Limb (tissue), 2 donors: ENCODE measurements at regions not wholly inside any gene's neighbourhood (a gene's known extent, or its start where the extent isn't known, plus 50 kb on each side); places are given as distances from the start of the nearest gene placed in this dataset.
"Not testable (repeated sequence)": the region's sequence is repeated elsewhere in the genome, so short reads cannot be mapped to it uniquely, and the experiment has no call there.

ENCODE experiments used
- DNase-seq, 2 donors: peaks; one replicate each; pipeline ENCODE4 v3.0.0-alpha.2; 2016; ENCODE audit errors: extremely low spot score in 2 of 2

DNA sequence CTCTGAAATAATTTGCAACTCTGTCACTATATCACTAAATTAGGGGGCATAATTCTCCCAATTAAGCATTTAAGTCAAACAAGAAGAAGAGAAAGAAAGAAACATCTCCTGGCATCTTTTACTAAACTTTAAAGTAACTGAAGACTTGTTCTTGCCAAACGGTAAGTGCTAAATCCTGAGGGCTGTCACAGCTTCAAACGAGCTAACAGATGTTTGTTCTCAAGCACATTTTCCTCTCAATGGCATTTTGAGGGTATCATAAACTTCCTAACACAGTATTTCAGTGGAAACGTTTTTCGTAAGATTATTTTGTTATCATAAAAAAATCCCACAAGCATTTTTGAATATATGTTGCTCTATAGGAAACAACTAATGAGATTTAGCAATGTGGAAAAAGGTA, 169.5 kb upstream of the TAS2R1 start:
- no peak for DNase-seq

GRCh38 chr5:9790276-9790675, 160.1 kb upstream of the TAS2R1 start:
- no peak for DNase-seq

- no peak for DNase-seq
Measured at GRCh38 chr5:9789777-9790176, 159.6 kb upstream of the TAS2R1 start.

- DNase-seq, result no peak
Measured at GRCh38 chr5:9787861-9788600, 157.9 kb upstream of the TAS2R1 start.

- no peak for DNase-seq
Measured at GRCh38 chr5:9786380-9787360, 156.5 kb upstream of the TAS2R1 start.

DNA sequence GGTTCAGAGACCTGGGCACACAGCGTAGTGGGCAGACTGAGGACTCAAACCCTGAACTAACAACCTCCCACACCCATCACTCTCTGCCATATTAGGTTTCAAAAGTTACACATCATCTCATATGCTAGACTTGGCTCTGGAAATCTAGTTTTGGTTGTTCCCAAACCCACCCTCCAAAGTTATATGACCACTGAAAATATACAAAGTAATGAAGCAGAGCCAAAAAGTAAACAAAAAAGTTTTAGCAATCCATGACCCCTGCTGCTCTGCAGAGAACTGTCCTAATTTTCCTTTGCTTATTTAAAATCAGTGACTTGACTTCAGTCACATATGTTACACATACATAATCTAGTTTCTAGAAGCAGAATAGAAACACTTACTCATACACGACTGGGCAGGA, 155.6 kb upstream of the TAS2R1 start:
- no peak for DNase-seq

GRCh38 chr5:9784231-9784630, 154.1 kb upstream of the TAS2R1 start:
- DNase-seq, result no peak

DNA sequence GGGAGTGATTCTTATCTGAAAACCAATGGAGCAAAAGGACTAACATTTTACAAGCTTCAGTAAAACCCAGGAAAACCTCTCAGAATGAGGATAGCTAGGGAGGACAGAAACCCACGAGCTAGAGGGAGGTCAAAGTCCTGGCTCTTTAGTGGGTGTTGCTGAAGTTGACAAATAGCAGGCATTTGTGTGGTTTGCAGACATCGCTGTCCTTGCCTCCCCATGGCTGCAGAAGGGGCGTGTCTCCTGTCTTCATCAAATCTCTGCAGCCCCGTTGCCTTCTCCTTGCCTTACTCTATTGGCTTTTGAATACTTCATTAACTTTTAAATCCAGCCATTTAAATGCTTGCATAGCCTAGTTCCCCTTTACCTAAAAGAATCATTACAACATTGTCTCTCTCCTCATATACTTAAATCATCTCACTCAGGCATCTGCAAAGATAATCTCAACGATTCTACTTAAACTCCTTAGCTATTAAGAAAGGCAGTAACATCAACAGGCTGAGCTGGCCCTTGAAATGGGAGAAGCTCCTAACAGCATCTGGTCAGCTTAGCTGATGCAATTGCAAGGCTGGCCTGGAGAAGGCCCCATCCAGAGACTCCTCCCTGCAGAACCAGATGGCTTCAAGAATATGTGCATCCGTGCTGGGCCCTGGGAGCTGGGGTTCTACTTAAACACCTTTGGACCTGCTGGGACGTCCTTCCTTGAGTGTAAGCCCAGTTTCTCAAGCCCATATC, 152.8 kb upstream of the TAS2R1 start:
- DNase-seq, result no peak

- no peak for DNase-seq
Measured at GRCh38 chr5:9781890-9782289, 151.7 kb upstream of the TAS2R1 start.

DNA sequence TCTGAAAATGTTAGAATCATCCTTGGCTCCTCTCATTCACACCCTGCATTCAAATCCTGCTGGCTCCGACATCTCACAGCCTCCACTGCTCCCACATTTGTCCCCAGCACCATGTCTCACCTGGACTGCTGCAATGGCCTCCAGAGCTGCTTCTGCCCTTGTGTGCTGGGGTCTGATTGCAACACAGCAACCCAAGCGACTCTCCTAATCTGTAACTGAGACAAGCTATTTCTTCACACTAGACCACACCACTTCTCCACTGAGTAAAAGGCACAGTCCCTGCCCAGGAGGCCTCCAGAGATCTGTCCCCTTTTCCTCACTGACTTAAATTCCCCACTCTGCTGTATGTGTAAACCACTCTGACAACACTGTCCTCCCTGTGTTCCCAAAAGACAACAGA, 151.1 kb upstream of the TAS2R1 start:
- DNase-seq, result no peak

DNA sequence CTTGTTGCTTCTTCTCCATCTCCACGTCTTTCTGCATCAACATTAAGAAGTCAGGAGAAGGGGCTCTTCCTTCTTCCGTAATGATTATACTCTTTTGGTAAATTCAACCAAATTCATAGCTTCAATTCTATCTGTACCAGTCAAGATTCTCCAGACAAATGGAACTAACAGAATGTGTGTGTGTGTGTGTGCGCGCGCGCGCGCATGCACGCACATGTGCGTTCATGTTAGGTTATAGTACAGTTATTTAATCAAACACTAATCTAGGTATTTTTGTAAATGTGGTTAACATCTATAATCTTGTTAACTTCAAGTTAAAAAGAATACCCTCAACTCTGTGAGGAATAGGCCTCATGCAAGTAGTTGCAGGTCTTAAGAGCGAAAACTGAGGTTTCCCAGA, 150.3 kb upstream of the TAS2R1 start:
- no peak for DNase-seq

- no peak for DNase-seq
Measured at GRCh38 chr5:9776525-9776924, 146.4 kb upstream of the TAS2R1 start.

GRCh38 chr5:9775339-9775738, 145.2 kb upstream of the TAS2R1 start:
- no peak for DNase-seq

DNA sequence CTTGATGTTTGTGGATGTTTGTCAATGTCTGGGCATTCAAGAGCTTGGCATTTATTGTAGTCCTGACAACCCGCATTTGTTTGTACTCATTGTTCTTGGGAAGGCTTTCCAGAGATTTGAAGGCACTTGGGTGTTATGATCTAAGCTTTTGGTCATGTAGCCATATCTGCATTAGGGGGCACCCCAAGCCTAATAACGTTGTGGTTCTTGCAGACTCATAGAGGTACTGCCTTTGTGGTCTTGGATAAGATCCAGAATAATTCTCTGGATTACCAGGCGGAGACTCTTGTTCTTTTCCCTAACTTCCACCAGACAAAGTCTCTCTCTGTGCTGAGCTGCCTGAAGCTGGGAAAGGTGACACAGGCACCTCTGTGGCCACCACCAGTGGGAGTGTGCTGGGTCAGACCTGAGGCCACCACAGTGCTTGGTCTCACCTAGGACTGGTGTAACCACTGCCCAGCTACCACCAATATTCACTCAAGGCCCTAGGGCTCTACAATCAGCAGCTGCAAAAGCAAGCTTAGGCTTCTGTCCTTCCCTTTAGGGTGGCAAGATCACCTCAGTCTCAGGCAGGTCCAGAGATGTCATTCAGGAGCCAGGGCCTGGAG, 144.4 kb upstream of the TAS2R1 start:
- DNase-seq, result no peak

- no peak for DNase-seq
Measured at GRCh38 chr5:9771079-9771478, 140.9 kb upstream of the TAS2R1 start.

GRCh38 chr5:9766581-9766980, 136.4 kb upstream of the TAS2R1 start:
- no peak for DNase-seq

DNA sequence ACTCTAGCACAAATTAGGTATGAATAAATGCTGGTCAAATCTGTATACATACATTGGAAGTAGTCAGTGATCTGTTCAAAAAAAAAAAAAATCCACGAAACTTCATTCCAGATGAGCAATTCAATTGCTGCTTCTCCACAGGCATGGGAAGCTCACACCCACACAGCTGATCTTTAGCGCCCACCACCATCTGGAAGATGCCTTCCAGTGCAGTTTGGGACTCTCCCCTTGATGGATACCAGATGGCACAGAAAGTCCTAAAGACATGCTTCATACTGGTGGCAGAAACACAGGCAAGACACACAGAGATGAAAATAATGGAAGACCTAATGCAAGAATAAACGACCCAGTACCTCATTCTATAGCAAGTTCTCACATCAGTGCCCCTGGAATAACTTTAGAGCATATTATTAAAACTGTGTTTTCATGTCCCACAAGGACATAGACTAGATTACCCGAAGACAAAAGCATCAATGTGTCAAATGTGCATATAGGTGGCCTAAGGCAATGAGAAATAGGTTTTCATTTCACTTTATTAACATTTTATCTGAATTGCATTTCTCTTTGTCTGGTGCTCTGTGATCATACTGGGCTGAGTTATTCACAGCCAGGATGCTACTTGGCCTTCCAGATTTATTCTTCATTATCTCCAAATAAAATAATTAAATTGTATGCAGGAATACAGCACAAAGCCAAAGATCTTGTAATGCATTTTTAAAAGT, 135.4 kb upstream of the TAS2R1 start:
- DNase-seq, result no peak

DNA sequence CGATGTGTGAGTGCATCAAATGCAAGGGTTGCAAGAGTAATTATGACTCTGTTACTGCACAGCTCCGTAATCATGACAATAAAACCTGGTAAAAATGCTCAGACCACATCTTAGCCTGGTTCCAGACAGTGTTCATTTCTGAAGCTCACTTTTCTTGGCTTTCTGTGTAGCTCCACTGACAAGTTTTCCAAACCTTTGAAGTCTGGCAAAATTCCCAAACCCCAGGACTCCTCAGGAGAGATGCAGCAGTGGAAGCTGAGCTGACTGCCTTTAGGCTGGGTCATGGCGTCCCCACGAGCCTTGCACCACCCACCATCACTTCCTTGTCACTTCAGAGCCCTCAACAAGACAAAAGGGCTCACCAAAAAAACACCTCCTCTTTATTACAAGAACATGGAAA, 131.6 kb upstream of the TAS2R1 start:
- DNase-seq, result no peak

GRCh38 chr5:9752670-9753069, 122.5 kb upstream of the TAS2R1 start:
- DNase-seq, result not testable (repeated sequence)

GRCh38 chr5:9743507-9743906, 113.4 kb upstream of the TAS2R1 start:
- DNase-seq, result no peak

- DNase-seq, result no peak
Measured at GRCh38 chr5:9742848-9743247, 112.7 kb upstream of the TAS2R1 start.
